HG03066 (cell line): ENCODE measurements at regions not wholly inside any gene's neighbourhood (a gene's known extent, or its start where the extent isn't known, plus 50 kb on each side); places are given as distances from the start of the nearest gene placed in this dataset.

ENCODE experiments used
- ATAC-seq: cut with Tn5 transposase; IDR thresholded peaks from one replicate; pipeline ENCODE4 v1.9.1; 2021; ENCODE audit warnings: low read depth; ENCODE audit not compliant: unreplicated experiment

GRCh38 chr4:115723621-115724020, 610.2 kb upstream of the NDST4 start:
- ATAC-seq, result no peak

- ATAC-seq, result no peak
Measured at GRCh38 chr4:115720611-115721010, 607.2 kb upstream of the NDST4 start.

GRCh38 chr4:115711575-115711974, 598.2 kb upstream of the NDST4 start:
- ATAC-seq, result no peak

GRCh38 chr4:115688961-115689360, 575.5 kb upstream of the NDST4 start:
- ATAC-seq, result no peak

GRCh38 chr4:115687052-115687755, 573.8 kb upstream of the NDST4 start:
- no peak for ATAC-seq

GRCh38 chr4:115678425-115678941, 565.1 kb upstream of the NDST4 start:
- ATAC-seq, result no peak

- no peak for ATAC-seq
Measured at GRCh38 chr4:115675719-115676118, 562.3 kb upstream of the NDST4 start.

- ATAC-seq, result no peak
Measured at GRCh38 chr4:115674485-115674884, 561.1 kb upstream of the NDST4 start.

- ATAC-seq, result no peak
Measured at GRCh38 chr4:115671581-115671980, 558.2 kb upstream of the NDST4 start.

GRCh38 chr4:115670930-115671329, 557.5 kb upstream of the NDST4 start:
- ATAC-seq, result no peak

- no peak for ATAC-seq
Measured at GRCh38 chr4:115668396-115668795, 555.0 kb upstream of the NDST4 start.

GRCh38 chr4:115664285-115664684, 550.9 kb upstream of the NDST4 start:
- no peak for ATAC-seq

GRCh38 chr4:115660465-115660864, 547.0 kb upstream of the NDST4 start:
- no peak for ATAC-seq

- no peak for ATAC-seq
Measured at GRCh38 chr4:115657991-115658650, 544.7 kb upstream of the NDST4 start.

- no peak for ATAC-seq
Measured at GRCh38 chr4:115655626-115656025, 542.2 kb upstream of the NDST4 start.

GRCh38 chr4:115648786-115649185, 535.4 kb upstream of the NDST4 start:
- no peak for ATAC-seq

GRCh38 chr4:115629270-115629669, 515.9 kb upstream of the NDST4 start:
- no peak for ATAC-seq

GRCh38 chr4:115609631-115610030, 496.2 kb upstream of the NDST4 start:
- no peak for ATAC-seq

- no peak for ATAC-seq
Measured at GRCh38 chr4:115607311-115607710, 493.9 kb upstream of the NDST4 start.

GRCh38 chr4:115596265-115597001, 483.0 kb upstream of the NDST4 start:
- ATAC-seq, result no peak

- no peak for ATAC-seq
Measured at GRCh38 chr4:115580901-115581300, 467.5 kb upstream of the NDST4 start.
